ENCODE measurements at regions not wholly inside any gene's neighbourhood (a gene's known extent, or its start where the extent isn't known, plus 50 kb on each side); places are given as distances from the start of the nearest gene placed in this dataset.

DNA sequence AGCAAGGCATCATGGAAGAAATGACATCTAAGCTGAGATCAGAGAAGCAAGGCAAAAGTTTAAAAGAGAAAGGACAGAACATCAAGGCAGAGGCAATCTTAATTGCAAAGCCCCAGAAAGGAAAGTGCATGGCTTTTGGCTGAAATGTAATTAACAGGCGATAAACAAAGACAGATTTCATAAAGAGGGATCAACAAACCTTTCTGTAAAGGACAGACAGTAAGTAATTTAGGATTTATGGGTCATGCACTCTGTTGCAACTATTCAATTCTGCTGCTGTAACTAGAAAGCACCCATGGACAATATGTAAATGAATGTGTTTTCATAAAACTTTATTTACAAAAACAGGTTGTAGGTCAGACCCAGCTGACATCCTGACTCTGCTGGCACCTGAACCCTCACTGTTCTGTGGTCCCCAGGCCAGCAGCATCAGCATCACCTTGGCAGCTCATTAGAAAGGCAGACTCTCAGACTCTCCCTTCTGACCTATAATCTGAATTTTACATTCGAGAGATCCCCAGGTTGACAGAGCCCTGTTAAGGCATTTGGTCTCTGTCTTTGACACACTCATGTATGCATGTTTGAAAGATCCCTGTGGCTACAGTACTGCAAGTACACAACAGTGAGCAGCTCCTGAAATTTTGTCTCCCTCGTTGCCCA lies 362.9 kb upstream of the NFE2L3 start:
- no peak for DNase-seq (ENCODE audit: extremely low spot score)
- CTCF ChIA-PET: interaction anchor here (1.6 kb wide), 1 partner anchor 11 kb away, joined by 3 read pairs; no protein-coding TSS in a partner anchor
- TF ChIP-seq, protein P1, sequence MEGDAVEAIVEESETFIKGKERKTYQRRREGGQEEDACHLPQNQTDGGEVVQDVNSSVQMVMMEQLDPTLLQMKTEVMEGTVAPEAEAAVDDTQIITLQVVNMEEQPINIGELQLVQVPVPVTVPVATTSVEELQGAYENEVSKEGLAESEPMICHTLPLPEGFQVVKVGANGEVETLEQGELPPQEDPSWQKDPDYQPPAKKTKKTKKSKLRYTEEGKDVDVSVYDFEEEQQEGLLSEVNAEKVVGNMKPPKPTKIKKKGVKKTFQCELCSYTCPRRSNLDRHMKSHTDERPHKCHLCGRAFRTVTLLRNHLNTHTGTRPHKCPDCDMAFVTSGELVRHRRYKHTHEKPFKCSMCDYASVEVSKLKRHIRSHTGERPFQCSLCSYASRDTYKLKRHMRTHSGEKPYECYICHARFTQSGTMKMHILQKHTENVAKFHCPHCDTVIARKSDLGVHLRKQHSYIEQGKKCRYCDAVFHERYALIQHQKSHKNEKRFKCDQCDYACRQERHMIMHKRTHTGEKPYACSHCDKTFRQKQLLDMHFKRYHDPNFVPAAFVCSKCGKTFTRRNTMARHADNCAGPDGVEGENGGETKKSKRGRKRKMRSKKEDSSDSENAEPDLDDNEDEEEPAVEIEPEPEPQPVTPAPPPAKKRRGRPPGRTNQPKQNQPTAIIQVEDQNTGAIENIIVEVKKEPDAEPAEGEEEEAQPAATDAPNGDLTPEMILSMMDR (IDR thresholded peaks at IDR 0.05; ENCODE audit: control extremely low read depth, extremely low read depth, low read depth, missing control alignments): no peak
- POLR2A ChIA-PET: no interaction called here

DNA sequence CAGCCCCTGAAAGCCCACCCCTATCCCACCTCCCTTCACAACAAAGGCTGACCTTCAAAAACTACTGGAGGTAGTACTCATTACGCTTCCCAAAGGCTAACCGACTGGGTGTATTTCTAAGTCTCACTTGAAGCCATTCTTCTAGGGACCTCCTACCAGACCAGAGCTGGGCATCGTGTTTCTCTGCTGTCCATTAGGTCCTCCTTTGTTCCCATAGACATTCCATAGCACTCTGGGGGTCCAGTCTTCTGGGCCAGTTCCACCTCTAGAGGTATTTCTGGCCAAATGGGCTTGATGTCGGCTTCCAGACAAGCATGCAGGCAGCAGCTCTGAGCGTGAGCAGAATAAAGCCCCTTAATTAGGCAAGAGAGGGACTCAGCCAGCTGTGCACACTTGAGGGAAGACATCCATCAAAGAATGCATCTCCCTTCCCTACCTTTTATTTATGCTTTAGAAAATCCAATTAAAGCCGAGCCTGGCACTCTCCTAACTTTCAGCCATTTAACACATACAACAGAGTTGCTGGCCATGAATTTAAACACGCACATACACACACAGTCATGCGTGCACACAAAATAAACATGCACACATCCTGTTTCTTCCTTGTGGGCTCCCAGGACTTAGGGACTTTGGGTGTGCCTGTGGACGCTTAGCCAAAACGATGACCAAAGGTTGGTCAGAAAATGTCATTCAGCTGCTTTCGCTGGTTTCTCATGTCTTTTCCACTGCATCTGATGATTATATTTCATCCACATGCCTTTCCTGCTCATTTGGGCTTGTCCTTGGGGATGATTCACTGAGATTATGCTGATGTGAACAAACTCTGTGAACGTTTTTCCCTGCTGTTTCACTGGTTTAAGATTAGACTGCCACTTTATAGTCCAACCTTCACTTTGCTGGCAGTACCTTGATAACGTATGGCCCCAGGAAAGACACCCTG lies 362.0 kb upstream of the NFE2L3 start:
- POLR2A ChIA-PET: no interaction called here

GRCh38 chr7:25790963-25791362 lies 361.0 kb upstream of the NFE2L3 start:
- ChIA-PET POLR2A (no interaction called here), CTCF (interaction anchor here (0.8 kb wide), 1 partner anchor 9 kb away, joined by 4 read pairs; no protein-coding TSS in a partner anchor)
- DNase-seq (ENCODE audit: extremely low spot score): no peak
- TF ChIP-seq, protein P1 (IDR thresholded peaks at IDR 0.05; ENCODE audit: control extremely low read depth, extremely low read depth, low read depth, missing control alignments): no peak

More for the DNA sequence above, 362.0 kb upstream of the NFE2L3 start:
- DNase-seq (ENCODE audit: extremely low spot score): no peak
- TF ChIP-seq, protein P1 (IDR thresholded peaks at IDR 0.05; ENCODE audit: control extremely low read depth, extremely low read depth, low read depth, missing control alignments): no peak
- CTCF ChIA-PET: interaction anchor here (0.6 to 0.8 kb wide), 2 partner anchors 8 to 226 kb away, joined by 3 to 4 read pairs; no protein-coding TSS in a partner anchor

DNA sequence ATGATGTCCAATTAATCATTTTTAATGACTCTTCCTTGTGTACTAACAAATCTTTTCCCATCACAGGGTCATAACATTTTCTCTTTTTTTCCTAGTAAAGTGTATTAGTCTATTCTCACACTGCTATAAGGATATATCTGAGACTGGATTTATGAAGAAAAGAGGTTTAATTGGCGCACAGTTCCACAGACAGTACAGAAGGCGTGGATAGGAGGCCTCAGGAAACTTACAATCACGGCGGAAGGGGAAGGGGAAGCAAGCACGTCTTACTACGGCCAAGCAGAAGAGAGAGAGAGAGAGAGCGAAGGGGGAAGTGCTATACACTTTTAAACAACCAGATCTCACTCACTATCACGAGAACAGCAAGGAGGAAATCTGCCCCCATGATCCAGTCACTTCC lies 359.4 kb upstream of the NFE2L3 start:
- TF ChIP-seq, protein P1 (IDR thresholded peaks at IDR 0.05; ENCODE audit: control extremely low read depth, extremely low read depth, low read depth, missing control alignments): no peak
- CTCF ChIA-PET: interaction anchor here (0.7 kb wide), 1 partner anchor 1898 kb away, joined by 3 read pairs; no protein-coding TSS in a partner anchor
- POLR2A ChIA-PET: no interaction called here
- no peak for DNase-seq (ENCODE audit: extremely low spot score)

DNA sequence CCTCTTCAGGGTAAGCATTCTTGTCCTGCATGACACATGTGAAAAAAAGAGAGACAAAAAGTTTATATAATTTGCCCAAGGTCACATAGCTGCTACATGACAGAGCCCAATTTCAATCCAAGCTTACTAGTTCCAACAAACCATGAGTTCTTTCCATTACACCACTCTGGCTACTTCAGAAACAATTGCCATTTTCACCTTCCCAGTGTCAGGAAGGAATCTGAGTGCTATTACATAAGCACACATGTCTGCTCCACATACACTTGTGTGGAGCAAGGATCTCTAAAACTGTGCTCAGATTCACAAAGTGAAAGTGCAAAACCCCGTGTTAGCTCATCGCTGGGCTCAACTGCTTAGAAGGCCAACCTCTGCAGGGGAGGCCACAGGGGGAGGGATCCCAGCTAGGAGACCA lies 356.2 kb upstream of the NFE2L3 start:
- TF ChIP-seq, protein P1 (IDR thresholded peaks at IDR 0.05; ENCODE audit: control extremely low read depth, extremely low read depth, low read depth, missing control alignments): no peak
- no peak for DNase-seq (ENCODE audit: extremely low spot score)
- ChIA-PET CTCF (interaction anchor here (1.1 kb wide), 1 partner anchor 11 kb away, joined by 4 read pairs; no protein-coding TSS in a partner anchor), POLR2A (no interaction called here)

- TF ChIP-seq, protein P1 (IDR thresholded peaks at IDR 0.05; ENCODE audit: control extremely low read depth, extremely low read depth, low read depth, missing control alignments): no peak
- CTCF ChIA-PET: no interaction called here
- POLR2A ChIA-PET: no interaction called here
- DNase-seq (ENCODE audit: extremely low spot score): no peak
Measured at GRCh38 chr7:25798344-25798743, 353.7 kb upstream of the NFE2L3 start.

Measured in GM10248 (cell line).